ENCODE measurements at regions not wholly inside any gene's neighbourhood (a gene's known extent, or its start where the extent isn't known, plus 50 kb on each side); places are given as distances from the start of the nearest gene placed in this dataset.

DNA sequence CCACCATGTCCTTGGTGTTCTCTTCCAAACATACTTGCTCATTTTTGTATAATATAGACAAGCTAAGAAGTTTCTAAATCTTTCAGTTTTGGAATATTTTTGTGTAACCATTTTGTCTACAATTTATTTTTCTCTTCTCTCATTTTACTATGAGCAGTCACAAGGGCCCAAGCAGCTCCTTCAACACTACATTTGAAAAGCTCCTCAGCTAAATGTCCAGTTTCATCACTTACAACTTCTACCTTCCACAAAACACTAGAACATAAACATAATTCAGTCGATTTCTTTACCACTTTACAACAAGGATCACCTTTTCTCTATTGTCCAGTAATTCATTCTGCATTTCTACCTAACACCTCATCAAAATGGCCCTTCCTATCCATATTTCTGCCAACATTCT, 554.4 kb downstream of the RAB28 start:
- H3K4me2 ChIP-seq (ENCODE audit: insufficient read depth, low read length): no peak overlapping the region
- H3K9ac ChIP-seq (ENCODE audit: insufficient read depth in 1 of 2, low read depth in 2 of 2, low read length in 2 of 2): no peak overlapping the region
- H2AFZ ChIP-seq (ENCODE audit: low read depth, low read length): no peak overlapping the region
- H4K20me1 ChIP-seq (replicated peaks; ENCODE audit: control insufficient read depth, insufficient read depth, low read length): no peaks in the 10 kb centered on the region
- intact Hi-C loops (cut with micrococcal nuclease) (no loop called here), in situ Hi-C loops (cut with MboI) (no loop called here)
- no TSS peak for BruUV-seq (replicated peaks)
- DNase-seq (ENCODE audit: extremely low read depth in 1 of 4, low spot score in 3 of 4) (no peak), ATAC-seq (no peak), FAIRE-seq (no peak)
- H3K4me3 ChIP-seq: no peak overlapping the region
- no peak for TF ChIP-seq ARID1B (IDR thresholded peaks at IDR 0.05)
- TF ChIP-seq PHB2 (IDR thresholded peaks at IDR 0.05; ENCODE audit: low read depth): no peak
- no peak for TF ChIP-seq BCL6 (CRISPR knock-in tag; IDR thresholded peaks at IDR 0.05)
- TF ChIP-seq, protein P1, sequence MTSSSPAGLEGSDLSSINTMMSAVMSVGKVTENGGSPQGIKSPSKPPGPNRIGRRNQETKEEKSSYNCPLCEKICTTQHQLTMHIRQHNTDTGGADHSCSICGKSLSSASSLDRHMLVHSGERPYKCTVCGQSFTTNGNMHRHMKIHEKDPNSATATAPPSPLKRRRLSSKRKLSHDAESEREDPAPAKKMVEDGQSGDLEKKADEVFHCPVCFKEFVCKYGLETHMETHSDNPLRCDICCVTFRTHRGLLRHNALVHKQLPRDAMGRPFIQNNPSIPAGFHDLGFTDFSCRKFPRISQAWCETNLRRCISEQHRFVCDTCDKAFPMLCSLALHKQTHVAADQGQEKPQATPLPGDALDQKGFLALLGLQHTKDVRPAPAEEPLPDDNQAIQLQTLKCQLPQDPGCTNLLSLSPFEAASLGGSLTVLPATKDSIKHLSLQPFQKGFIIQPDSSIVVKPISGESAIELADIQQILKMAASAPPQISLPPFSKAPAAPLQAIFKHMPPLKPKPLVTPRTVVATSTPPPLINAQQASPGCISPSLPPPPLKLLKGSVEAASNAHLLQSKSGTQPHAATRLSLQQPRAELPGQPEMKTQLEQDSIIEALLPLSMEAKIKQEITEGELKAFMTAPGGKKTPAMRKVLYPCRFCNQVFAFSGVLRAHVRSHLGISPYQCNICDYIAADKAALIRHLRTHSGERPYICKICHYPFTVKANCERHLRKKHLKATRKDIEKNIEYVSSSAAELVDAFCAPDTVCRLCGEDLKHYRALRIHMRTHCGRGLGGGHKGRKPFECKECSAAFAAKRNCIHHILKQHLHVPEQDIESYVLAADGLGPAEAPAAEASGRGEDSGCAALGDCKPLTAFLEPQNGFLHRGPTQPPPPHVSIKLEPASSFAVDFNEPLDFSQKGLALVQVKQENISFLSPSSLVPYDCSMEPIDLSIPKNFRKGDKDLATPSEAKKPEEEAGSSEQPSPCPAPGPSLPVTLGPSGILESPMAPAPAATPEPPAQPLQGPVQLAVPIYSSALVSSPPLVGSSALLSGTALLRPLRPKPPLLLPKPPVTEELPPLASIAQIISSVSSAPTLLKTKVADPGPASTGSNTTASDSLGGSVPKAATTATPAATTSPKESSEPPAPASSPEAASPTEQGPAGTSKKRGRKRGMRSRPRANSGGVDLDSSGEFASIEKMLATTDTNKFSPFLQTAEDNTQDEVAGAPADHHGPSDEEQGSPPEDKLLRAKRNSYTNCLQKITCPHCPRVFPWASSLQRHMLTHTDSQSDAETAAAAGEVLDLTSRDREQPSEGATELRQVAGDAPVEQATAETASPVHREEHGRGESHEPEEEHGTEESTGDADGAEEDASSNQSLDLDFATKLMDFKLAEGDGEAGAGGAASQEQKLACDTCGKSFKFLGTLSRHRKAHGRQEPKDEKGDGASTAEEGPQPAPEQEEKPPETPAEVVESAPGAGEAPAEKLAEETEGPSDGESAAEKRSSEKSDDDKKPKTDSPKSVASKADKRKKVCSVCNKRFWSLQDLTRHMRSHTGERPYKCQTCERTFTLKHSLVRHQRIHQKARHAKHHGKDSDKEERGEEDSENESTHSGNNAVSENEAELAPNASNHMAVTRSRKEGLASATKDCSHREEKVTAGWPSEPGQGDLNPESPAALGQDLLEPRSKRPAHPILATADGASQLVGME (CRISPR knock-in tag; IDR thresholded peaks at IDR 0.05): no peak
- no peaks in the 10 kb centered on the region for H3K79me2 ChIP-seq (ENCODE audit: control insufficient read depth, insufficient read depth, low read length)
- ChIA-PET CTCF (ENCODE audit: low intra/inter-chr PET ratio) (no interaction called here), POLR2A (no interaction called here)
- no peaks in the 10 kb centered on the region for H3K9me1 ChIP-seq (ENCODE audit: control insufficient read depth, insufficient read depth, low read length)
- no peaks in the 10 kb centered on the region for H3K27me3 ChIP-seq (ENCODE audit: control insufficient read depth in 2 of 2, insufficient read depth in 2 of 2, low read length in 2 of 2)
- no peaks in the 10 kb centered on the region for H3K4me1 ChIP-seq (replicated peaks in 1 of 2; ENCODE audit: control insufficient read depth in 2 of 2, insufficient read depth in 2 of 2, low read length in 2 of 2)
- no peak overlapping the region for H3K27ac ChIP-seq (ENCODE audit: extremely low read depth, low read depth, low read length)
- H3K36me3 ChIP-seq (ENCODE audit: control insufficient read depth, insufficient read depth, low read length): no peaks in the 10 kb centered on the region
- no peaks in the 10 kb centered on the region for H3K9me3 ChIP-seq (replicated peaks; ENCODE audit: control insufficient read depth, insufficient read depth, low read depth, low read length)
- 0% methylated on average over 1 of the region's 1 CpG for WGBS (ENCODE audit: insufficient coverage, low coverage, missing lambda C conversion rate)

All from K562 (cell line).